Spleen (tissue), 11 donors: ENCODE measurements at regions not wholly inside any gene's neighbourhood (a gene's known extent, or its start where the extent isn't known, plus 50 kb on each side); places are given as distances from the start of the nearest gene placed in this dataset.
"Not testable (repeated sequence)": the region's sequence is repeated elsewhere in the genome, so short reads cannot be mapped to it uniquely, and the experiment has no call there.

Source experiments
- DNase-seq: peaks from one replicate; pipeline ENCODE4 v3.0.0-alpha.2; 2020
- H3K27ac ChIP-seq, 8 donors: fragments of 200-600 bp; sonication (generic) in 7 of 8; 1 replicate in 4 of 8; 2 replicates in 4 of 8; pipeline versions ENCODE4 v1.5.0 to v1.8.0; 2016 to 2021; ENCODE audit warnings: inconsistent platforms in 4 of 8, mild to moderate bottlenecking in 4 of 8, moderate library complexity in 1 of 8
- H3K27me3 ChIP-seq, 7 donors: fragments of 200-600 bp; sonication (generic) in 6 of 7; replicated peaks in 1 of 7; 1 replicate in 4 of 7; 2 replicates in 3 of 7; pipeline versions ENCODE4 v1.5.0 to v1.8.0; 2016 to 2021; ENCODE audit warnings: inconsistent platforms in 3 of 7, mild to moderate bottlenecking in 1 of 7
- H3K36me3 ChIP-seq, 6 donors: fragments of 200-600 bp; sonication (generic) in 5 of 6; 1 replicate in 4 of 6; 2 replicates in 2 of 6; pipeline versions ENCODE4 v1.5.0 to v1.8.0; 2016 to 2021; ENCODE audit warnings: inconsistent platforms in 2 of 6
- H3K4me1 ChIP-seq, 6 donors: fragments of 200-600 bp; sonication (generic) in 5 of 6; 1 replicate in 3 of 6; 2 replicates in 3 of 6; pipeline versions ENCODE4 v1.5.0 to v1.8.0; 2016 to 2021; ENCODE audit warnings: inconsistent platforms in 3 of 6
- H3K4me3 ChIP-seq, 8 donors: fragments of 200-600 bp; sonication (generic) in 7 of 8; 1 replicate in 4 of 8; 2 replicates in 4 of 8; pipeline versions ENCODE4 v1.5.0 to v1.8.0; 2016 to 2021; ENCODE audit warnings: inconsistent platforms in 4 of 8, mild to moderate bottlenecking in 4 of 8, moderate library complexity in 2 of 8
- H3K9me3 ChIP-seq, 8 donors: fragments of 200-600 bp; sonication (generic) in 7 of 8; 1 replicate in 4 of 8; 2 replicates in 4 of 8; pipeline versions ENCODE4 v1.5.0 to v1.8.0; 2016 to 2021; ENCODE audit warnings: inconsistent platforms in 4 of 8
- CTCF ChIP-seq, 11 experiments: fragments of 200-600 bp in 7 of 11; fragments of 450-650 bp in 4 of 11; sonication (generic) in 4 of 11; IDR thresholded peaks in 8 of 11; conservative IDR thresholded peaks in 3 of 11; 1 replicate in 7 of 11; 2 replicates in 4 of 11; pipeline versions ENCODE4 v1.4.0 to v1.8.0; 2016 to 2021; ENCODE audit warnings: antibody characterized with exemption in 11 of 11, inconsistent platforms in 4 of 11, mild to moderate bottlenecking in 1 of 11
- POLR2A ChIP-seq, 3 donors: fragments of 450-650 bp; IDR thresholded peaks; one replicate each; pipeline ENCODE4 v1.5.1; 2017; ENCODE audit warnings: antibody characterized with exemption in 3 of 3, mild to moderate bottlenecking in 1 of 3
- POLR2AphosphoS5 ChIP-seq, 3 donors: sonication (generic); formaldehyde crosslinking; IDR thresholded peaks; one replicate each; pipeline ENCODE4 v1.5.1; 2017; ENCODE audit warnings: antibody characterized with exemption in 3 of 3
- WGBS, 5 donors: extraction: QIAGEN DNeasy Blood & Tissue Kit in 3 of 5; methylation state at CpG; one replicate each; pipeline versions ENCODE4 v1.1.5 to v1.1.7; 2013 to 2018; 5-methylcytosine and 5-hydroxymethylcytosine counted together
- intact Hi-C: fragments of 100-400 bp; cut with DNase I; formaldehyde crosslinking; loops from one replicate; pipeline ENCODE4 v1.15.0; 2023; ENCODE audit warnings: low total_unique reads
- donor health status: healthy with polysubstance abuse.
- donor health status: DM: no; HTN: no; CAD: no; lungs with moderate emphysema.
- donor health status: DM: no; HTN: no; CAD: no.
- donor health status: Bipolar disorder and iron deficiency.
- donor health status: healthy.
- donor health status: DM: no; HTN: no; CAD: no.
- donor health status: DM: yes; HTN: yes; CAD: no.

GRCh38 chr7:79774150-79774549 is 320.7 kb upstream of the MAGI2 start:
- no peaks in the 10 kb centered on the region for H3K4me1 ChIP-seq
- no peaks in the 10 kb centered on the region for H3K27me3 ChIP-seq
- no peak for DNase-seq
- no peak overlapping the region for H3K4me3 ChIP-seq
- no peaks in the 10 kb centered on the region for H3K36me3 ChIP-seq
- no peaks in the 10 kb centered on the region for H3K9me3 ChIP-seq
- no peak overlapping the region for H3K27ac ChIP-seq
- TF ChIP-seq CTCF (IDR thresholded peaks at IDR 0.05 in 8 of 11, conservative IDR thresholded peaks at IDR 0.05 in 3 of 11) (no peak), POLR2A (IDR thresholded peaks at IDR 0.05) (no peak), POLR2AphosphoS5 (IDR thresholded peaks at IDR 0.05) (no peak)
- intact Hi-C loops: no loop called here

- H3K9me3 ChIP-seq: peaks cover 0 to 11% (median 0%) of the 10 kb centered on the region in 8 donors
- 47 to 97% (median 91%) methylated on average over 2 of the region's 2 CpGs for WGBS, 5 donors
- H3K27me3 ChIP-seq: no peaks in the 10 kb centered on the region
- DNase-seq: no peak
- intact Hi-C loops: no loop called here
- H3K4me1 ChIP-seq: no peaks in the 10 kb centered on the region
- no peaks in the 10 kb centered on the region for H3K36me3 ChIP-seq
- H3K4me3 ChIP-seq: no peak overlapping the region
- no peak for TF ChIP-seq CTCF (IDR thresholded peaks at IDR 0.05 in 8 of 11, conservative IDR thresholded peaks at IDR 0.05 in 3 of 11)
- no peak for TF ChIP-seq POLR2A (IDR thresholded peaks at IDR 0.05)
- no peak for TF ChIP-seq POLR2AphosphoS5 (IDR thresholded peaks at IDR 0.05)
- H3K27ac ChIP-seq: no peak overlapping the region
These were observed 317.5 kb upstream of the MAGI2 start for GRCh38 chr7:79770970-79771369.

- Histone ChIP-seq H3K27ac (no peak overlapping the region), H3K4me1 (no peaks in the 10 kb centered on the region), H3K9me3 (peaks cover 0 to 11% (median 0%) of the 10 kb centered on the region in 8 donors), H3K4me3 (no peak overlapping the region), H3K36me3 (no peaks in the 10 kb centered on the region), H3K27me3 (no peaks in the 10 kb centered on the region)
- WGBS, 5 donors: 60 to 78% (median 72%) methylated on average over 2 of the region's 2 CpGs
- DNase-seq: no peak
- TF ChIP-seq POLR2AphosphoS5 (IDR thresholded peaks at IDR 0.05) (no peak), POLR2A (IDR thresholded peaks at IDR 0.05) (no peak), CTCF (IDR thresholded peaks at IDR 0.05 in 8 of 11, conservative IDR thresholded peaks at IDR 0.05 in 3 of 11) (no peak)
- intact Hi-C loops: no loop called here
These were observed 316.6 kb upstream of the MAGI2 start for GRCh38 chr7:79770063-79770462.

GRCh38 chr7:79767876-79768560 is 314.6 kb upstream of the MAGI2 start:
- H3K27me3 ChIP-seq, H3K36me3 ChIP-seq, H3K4me1 ChIP-seq, H3K27ac ChIP-seq, intact Hi-C loops, H3K4me3 ChIP-seq: not testable (repeated sequence)
- 90 to 96% (median 94%) methylated on average over 11 to 46 of the region's 46 CpGs for WGBS, 5 donors
- DNase-seq: peak; percentile 61
- H3K9me3 ChIP-seq: peaks cover 0 to 11% (median 0%) of the 10 kb centered on the region in 8 donors

- peaks cover 0 to 11% (median 0%) of the 10 kb centered on the region in 8 donors for H3K9me3 ChIP-seq
- H3K36me3 ChIP-seq, H3K27me3 ChIP-seq, intact Hi-C loops, H3K4me1 ChIP-seq, H3K27ac ChIP-seq, H3K4me3 ChIP-seq: not testable (repeated sequence)
- DNase-seq: peak; percentile 35
- 70 to 83% (median 74%) methylated on average over 13 to 14 of the region's 14 CpGs for WGBS, 5 donors
These were observed 313.7 kb upstream of the MAGI2 start for GRCh38 chr7:79767192-79767591.
